ENCODE measurements at regions not wholly inside any gene's neighbourhood (a gene's known extent, or its start where the extent isn't known, plus 50 kb on each side); places are given as distances from the start of the nearest gene placed in this dataset.

DNA sequence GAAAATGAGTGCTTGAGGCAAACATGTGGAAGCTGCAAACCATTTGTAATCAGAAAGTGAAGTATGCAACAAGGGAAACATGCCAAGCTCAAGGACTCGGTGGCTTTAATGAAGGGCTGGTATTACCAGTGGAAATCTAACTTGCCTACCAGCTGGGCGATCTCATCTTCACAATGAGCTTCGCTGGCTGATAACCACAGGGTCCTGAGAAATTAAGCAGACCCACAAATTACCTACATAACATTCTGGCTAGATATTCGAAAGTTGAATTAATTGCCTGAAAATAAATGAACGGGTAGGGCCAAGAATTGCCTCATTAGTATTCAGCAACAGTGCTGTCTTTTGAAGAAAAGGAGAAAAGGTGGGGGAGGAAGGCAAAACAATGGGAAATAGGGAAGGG, 439.4 kb downstream of the PDZRN4 start:
- TF ChIP-seq, protein P1, sequence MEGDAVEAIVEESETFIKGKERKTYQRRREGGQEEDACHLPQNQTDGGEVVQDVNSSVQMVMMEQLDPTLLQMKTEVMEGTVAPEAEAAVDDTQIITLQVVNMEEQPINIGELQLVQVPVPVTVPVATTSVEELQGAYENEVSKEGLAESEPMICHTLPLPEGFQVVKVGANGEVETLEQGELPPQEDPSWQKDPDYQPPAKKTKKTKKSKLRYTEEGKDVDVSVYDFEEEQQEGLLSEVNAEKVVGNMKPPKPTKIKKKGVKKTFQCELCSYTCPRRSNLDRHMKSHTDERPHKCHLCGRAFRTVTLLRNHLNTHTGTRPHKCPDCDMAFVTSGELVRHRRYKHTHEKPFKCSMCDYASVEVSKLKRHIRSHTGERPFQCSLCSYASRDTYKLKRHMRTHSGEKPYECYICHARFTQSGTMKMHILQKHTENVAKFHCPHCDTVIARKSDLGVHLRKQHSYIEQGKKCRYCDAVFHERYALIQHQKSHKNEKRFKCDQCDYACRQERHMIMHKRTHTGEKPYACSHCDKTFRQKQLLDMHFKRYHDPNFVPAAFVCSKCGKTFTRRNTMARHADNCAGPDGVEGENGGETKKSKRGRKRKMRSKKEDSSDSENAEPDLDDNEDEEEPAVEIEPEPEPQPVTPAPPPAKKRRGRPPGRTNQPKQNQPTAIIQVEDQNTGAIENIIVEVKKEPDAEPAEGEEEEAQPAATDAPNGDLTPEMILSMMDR (IDR thresholded peaks at IDR 0.05 in 4 of 5, conservative IDR thresholded peaks at IDR 0.05 in 1 of 5): no peak
- TF ChIP-seq POLR2A (IDR thresholded peaks at IDR 0.05): no peak

Data from gastrocnemius medialis (tissue), 4 donors.